ENCODE measurements at regions not wholly inside any gene's neighbourhood (a gene's known extent, or its start where the extent isn't known, plus 50 kb on each side); places are given as distances from the start of the nearest gene placed in this dataset.

DNA sequence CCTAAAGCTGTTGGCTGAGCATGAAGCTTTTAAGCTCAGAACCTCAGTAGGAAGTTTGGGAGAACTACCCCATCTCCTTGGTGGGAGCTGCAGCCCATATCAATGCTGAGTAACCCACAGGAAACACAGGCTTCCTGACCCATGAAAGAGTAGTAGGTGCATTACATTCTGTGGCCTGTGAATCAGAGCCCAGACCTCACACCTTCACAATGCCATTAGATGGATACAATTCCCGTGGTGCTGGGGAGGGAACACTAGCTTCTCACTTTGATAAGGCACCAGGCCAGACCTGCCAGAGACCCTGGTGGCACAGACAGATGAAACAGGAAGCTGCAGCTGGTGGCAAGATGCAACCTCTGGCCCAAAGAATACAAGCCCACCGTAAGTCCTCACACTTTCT, 308.8 kb downstream of the NPHP4 start:
- no peaks in the 10 kb centered on the region for H4K20me1 ChIP-seq (ENCODE audit: insufficient read depth)
- no peaks in the 10 kb centered on the region for H3K9me2 ChIP-seq (ENCODE audit: insufficient read depth, low read length)
- no peak overlapping the region for H2AFZ ChIP-seq (ENCODE audit: low read depth, low read length)
- TF ChIP-seq, protein P1, sequence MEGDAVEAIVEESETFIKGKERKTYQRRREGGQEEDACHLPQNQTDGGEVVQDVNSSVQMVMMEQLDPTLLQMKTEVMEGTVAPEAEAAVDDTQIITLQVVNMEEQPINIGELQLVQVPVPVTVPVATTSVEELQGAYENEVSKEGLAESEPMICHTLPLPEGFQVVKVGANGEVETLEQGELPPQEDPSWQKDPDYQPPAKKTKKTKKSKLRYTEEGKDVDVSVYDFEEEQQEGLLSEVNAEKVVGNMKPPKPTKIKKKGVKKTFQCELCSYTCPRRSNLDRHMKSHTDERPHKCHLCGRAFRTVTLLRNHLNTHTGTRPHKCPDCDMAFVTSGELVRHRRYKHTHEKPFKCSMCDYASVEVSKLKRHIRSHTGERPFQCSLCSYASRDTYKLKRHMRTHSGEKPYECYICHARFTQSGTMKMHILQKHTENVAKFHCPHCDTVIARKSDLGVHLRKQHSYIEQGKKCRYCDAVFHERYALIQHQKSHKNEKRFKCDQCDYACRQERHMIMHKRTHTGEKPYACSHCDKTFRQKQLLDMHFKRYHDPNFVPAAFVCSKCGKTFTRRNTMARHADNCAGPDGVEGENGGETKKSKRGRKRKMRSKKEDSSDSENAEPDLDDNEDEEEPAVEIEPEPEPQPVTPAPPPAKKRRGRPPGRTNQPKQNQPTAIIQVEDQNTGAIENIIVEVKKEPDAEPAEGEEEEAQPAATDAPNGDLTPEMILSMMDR (IDR thresholded peaks at IDR 0.05; ENCODE audit: poor library complexity, severe bottlenecking), result no peak
- no peak for TF ChIP-seq EZH2 (IDR thresholded peaks at IDR 0.05; ENCODE audit: borderline replicate concordance, insufficient read depth, low read length, poor library complexity, severe bottlenecking)
- TF ChIP-seq MXI1 (conservative IDR thresholded peaks at IDR 0.05; ENCODE audit: poor library complexity, severe bottlenecking), result no peak
- TF ChIP-seq, protein P2, sequence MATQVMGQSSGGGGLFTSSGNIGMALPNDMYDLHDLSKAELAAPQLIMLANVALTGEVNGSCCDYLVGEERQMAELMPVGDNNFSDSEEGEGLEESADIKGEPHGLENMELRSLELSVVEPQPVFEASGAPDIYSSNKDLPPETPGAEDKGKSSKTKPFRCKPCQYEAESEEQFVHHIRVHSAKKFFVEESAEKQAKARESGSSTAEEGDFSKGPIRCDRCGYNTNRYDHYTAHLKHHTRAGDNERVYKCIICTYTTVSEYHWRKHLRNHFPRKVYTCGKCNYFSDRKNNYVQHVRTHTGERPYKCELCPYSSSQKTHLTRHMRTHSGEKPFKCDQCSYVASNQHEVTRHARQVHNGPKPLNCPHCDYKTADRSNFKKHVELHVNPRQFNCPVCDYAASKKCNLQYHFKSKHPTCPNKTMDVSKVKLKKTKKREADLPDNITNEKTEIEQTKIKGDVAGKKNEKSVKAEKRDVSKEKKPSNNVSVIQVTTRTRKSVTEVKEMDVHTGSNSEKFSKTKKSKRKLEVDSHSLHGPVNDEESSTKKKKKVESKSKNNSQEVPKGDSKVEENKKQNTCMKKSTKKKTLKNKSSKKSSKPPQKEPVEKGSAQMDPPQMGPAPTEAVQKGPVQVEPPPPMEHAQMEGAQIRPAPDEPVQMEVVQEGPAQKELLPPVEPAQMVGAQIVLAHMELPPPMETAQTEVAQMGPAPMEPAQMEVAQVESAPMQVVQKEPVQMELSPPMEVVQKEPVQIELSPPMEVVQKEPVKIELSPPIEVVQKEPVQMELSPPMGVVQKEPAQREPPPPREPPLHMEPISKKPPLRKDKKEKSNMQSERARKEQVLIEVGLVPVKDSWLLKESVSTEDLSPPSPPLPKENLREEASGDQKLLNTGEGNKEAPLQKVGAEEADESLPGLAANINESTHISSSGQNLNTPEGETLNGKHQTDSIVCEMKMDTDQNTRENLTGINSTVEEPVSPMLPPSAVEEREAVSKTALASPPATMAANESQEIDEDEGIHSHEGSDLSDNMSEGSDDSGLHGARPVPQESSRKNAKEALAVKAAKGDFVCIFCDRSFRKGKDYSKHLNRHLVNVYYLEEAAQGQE (IDR thresholded peaks at IDR 0.05; ENCODE audit: borderline replicate concordance), result no peak
- TF ChIP-seq RAD21 (conservative IDR thresholded peaks at IDR 0.05), result no peak
- no peak for TF ChIP-seq SMC3 (conservative IDR thresholded peaks at IDR 0.05; ENCODE audit: poor library complexity)
- TF ChIP-seq TAF1 (IDR thresholded peaks at IDR 0.05; ENCODE audit: low read depth), result no peak
- TF ChIP-seq POLR2AphosphoS5 (IDR thresholded peaks at IDR 0.05), result no peak
- TF ChIP-seq EP300 (conservative IDR thresholded peaks at IDR 0.05; ENCODE audit: poor library complexity, severe bottlenecking), result no peak
- H3K79me2 ChIP-seq (replicated peaks; ENCODE audit: insufficient read depth, low read length), result no peaks in the 10 kb centered on the region
- no peak overlapping the region for H3K4me2 ChIP-seq (ENCODE audit: low read length)
- H3K36me3 ChIP-seq (ENCODE audit: insufficient read depth, low read length), result no peaks in the 10 kb centered on the region
- H3K4me3 ChIP-seq (ENCODE audit: low read length), result no peak overlapping the region
- H3K27me3 ChIP-seq (ENCODE audit: insufficient read depth, low read depth, low read length), result no peaks in the 10 kb centered on the region
- H3K27ac ChIP-seq (ENCODE audit: low read length), result no peak overlapping the region
- no peaks in the 10 kb centered on the region for H3F3A ChIP-seq (ENCODE audit: insufficient read depth, low read length, poor library complexity, severe bottlenecking)
- H3K9ac ChIP-seq (ENCODE audit: low read length), result no peak overlapping the region
- H3K9me3 ChIP-seq (ENCODE audit: low read length), result no peaks in the 10 kb centered on the region

DNA sequence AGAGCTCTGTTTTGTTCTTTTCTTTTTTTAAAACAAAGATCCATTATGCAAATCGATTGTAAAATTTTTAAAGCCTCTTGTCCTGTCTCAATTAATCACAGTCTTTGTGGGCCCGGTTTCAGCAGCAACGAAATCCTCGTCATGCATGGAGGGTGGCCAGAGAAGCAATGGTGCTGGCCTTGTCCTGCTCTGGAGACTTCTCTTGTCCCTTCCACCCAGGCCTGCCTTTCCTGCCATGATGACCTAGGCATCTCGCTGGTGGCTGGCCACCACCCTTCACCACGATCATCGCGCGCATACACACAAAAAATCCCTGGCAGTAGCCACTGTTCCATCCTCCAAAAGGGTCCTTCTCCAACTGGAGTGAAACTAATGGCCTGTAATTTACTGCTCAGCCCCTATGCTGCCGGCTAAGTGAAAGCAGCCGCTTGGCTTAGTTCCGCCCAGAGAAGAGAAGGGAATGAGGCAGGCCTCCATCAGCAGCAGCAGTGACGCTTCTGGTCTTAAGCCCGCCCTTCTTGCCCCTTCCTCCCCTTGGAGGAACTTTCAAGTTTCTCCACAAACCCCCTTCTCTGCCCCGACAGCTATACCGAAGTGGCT, 309.5 kb downstream of the NPHP4 start:
- Histone ChIP-seq H3K27me3 (ENCODE audit: insufficient read depth, low read depth, low read length) (no peaks in the 10 kb centered on the region), H3K9ac (ENCODE audit: low read length) (no peak overlapping the region), H2AFZ (ENCODE audit: low read depth, low read length) (no peak overlapping the region), H3K4me3 (ENCODE audit: low read length) (no peak overlapping the region), H3F3A (ENCODE audit: insufficient read depth, low read length, poor library complexity, severe bottlenecking) (no peaks in the 10 kb centered on the region), H4K20me1 (ENCODE audit: insufficient read depth) (no peaks in the 10 kb centered on the region), H3K9me3 (ENCODE audit: low read length) (no peaks in the 10 kb centered on the region), H3K27ac (ENCODE audit: low read length) (no peak overlapping the region), H3K4me2 (ENCODE audit: low read length) (no peak overlapping the region), H3K9me2 (ENCODE audit: insufficient read depth, low read length) (no peaks in the 10 kb centered on the region), H3K79me2 (replicated peaks; ENCODE audit: insufficient read depth, low read length) (no peaks in the 10 kb centered on the region), H3K36me3 (ENCODE audit: insufficient read depth, low read length) (no peaks in the 10 kb centered on the region)
- TF ChIP-seq, protein P2 (IDR thresholded peaks at IDR 0.05; ENCODE audit: borderline replicate concordance), result no peak
- no peak for TF ChIP-seq RAD21 (conservative IDR thresholded peaks at IDR 0.05)
- no peak for TF ChIP-seq POLR2AphosphoS5 (IDR thresholded peaks at IDR 0.05)
- TF ChIP-seq EZH2 (IDR thresholded peaks at IDR 0.05; ENCODE audit: borderline replicate concordance, insufficient read depth, low read length, poor library complexity, severe bottlenecking), result no peak
- TF ChIP-seq, protein P1 (IDR thresholded peaks at IDR 0.05; ENCODE audit: poor library complexity, severe bottlenecking), result no peak
- TF ChIP-seq SMC3 (conservative IDR thresholded peaks at IDR 0.05; ENCODE audit: poor library complexity), result no peak
